ENCODE measurements at regions not wholly inside any gene's neighbourhood (a gene's known extent, or its start where the extent isn't known, plus 50 kb on each side); places are given as distances from the start of the nearest gene placed in this dataset.

DNA sequence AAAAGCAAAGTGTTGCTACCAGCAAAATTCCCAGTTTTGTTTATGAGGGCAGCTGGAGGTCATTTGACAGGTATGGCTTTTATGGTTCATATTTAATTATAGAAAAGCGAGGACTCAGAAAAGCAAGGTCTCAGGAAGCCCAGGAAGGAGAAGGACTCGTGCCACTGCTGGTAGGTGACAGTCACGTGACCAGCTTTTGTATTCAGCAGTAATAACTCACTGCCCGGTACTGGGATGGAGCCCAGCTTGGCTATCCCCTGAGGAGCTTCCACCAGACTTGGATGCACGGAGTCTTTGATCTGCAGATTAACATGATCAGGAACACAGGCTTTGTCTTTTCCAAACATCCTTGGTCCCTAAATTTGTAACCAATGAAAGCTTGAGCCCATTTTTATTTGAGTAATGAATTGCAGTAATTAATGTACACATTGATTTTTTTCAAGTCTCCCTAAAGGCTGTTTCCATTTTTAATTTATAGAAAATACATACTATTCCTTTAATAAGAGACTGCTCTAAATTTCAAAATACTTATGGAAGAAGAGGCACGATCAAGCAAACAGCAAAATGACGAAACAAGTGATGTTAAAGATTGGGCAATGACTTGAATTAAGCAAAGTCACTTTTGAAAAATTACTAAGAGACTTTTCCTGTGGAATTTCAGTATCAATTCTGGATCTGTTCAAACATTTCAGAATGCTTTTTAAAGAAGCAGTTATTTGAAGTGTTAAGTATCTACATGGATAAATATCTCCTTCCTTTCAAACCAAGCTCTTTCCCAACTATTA is 251.7 kb upstream of the HNRNPA3 start:
- Mint-ChIP-seq H3K4me1 (no peaks in the 10 kb centered on the region), H3K36me3 (ENCODE audit: low read depth) (peaks cover 4% of the 10 kb centered on the region), H3K27me3 (peaks cover 58% of the 10 kb centered on the region), H3K4me3 (no peak overlapping the region), H3K27ac (no peak overlapping the region)
- DNase-seq: no peak
- no peak for ATAC-seq
- no peaks in the 10 kb centered on the region for H3K9me3 ChIP-seq (ENCODE audit: control insufficient read depth, low read length, poor library complexity, severe bottlenecking)

DNA sequence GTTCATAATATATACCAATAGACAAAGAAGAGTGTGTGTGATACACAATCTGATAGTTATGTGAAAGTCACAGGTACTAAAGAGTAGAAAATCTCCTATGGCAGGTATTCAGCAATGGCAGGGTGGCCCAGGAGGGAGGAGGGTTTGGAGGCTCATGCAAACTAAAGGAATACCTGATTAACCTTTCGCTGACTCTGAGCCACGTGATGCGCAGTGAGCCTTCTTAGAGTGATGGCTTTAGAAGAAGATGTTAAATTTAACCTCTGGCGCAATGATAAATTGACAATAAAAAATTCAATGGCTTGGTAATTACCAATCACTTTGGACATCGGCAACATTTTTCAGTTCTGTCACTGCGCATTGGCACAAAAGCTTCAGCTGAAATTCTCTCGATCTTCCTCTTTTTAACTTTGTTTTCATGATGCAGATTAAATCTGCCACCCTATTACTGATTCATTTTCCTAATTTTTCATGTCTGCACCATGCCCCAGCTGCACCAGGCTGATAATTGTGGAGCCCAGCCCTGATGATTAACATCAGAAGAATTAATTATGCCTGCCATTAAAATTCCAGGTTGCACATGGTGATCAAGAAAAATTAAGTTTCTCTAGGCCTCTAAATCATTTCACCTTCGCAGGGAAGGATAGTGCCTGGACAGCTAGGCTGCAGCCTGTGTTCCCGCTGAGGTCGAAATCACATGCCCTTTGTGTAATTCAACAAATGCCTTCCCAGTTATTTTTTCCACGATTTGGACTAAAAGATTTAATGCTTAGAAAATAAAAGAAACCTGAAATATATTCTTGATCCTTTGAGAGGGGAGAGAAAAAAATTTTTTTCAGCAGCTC is 250.6 kb upstream of the HNRNPA3 start:
- Mint-ChIP-seq H3K36me3 (ENCODE audit: low read depth) (peaks cover 4% of the 10 kb centered on the region), H3K4me3 (no peak overlapping the region), H3K27ac (no peak overlapping the region), H3K4me1 (no peaks in the 10 kb centered on the region), H3K27me3 (peaks cover 61% of the 10 kb centered on the region)
- ATAC-seq: no peak
- no peak for DNase-seq
- H3K9me3 ChIP-seq (ENCODE audit: control insufficient read depth, low read length, poor library complexity, severe bottlenecking): no peaks in the 10 kb centered on the region

DNA sequence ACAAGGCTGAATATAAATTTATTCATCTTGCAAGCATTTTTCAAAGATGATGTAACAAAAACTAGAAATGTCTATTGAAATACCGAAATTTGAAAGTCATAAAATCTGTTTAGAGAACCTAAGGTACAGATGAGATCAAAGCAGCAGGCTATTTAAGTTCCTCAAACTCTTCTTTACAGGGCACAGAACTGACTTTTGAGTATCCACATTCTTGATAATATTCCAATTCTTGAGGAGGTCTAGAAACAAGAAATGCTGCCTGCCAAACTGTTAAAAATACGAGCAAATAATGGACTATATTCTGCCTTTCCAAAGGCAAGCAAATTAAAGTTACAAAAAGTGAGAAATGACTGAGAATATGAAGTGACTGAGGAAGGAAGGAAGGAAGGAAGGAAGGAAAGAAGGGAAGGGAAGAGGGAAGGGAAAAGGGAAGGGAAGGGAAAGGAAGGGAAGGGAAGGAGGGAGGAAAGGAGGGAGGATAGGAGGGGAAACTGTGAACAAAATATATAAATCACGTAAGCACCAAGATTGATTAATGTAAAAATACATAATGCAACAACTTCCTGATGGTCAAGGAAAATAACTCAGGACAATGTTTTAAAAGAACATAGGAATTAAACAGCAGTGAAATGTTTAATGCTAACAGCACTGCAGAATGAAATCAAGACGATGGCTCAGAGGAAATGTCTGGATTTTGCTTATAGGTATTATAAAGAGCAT is 248.9 kb upstream of the HNRNPA3 start:
- H3K4me1 Mint-ChIP-seq: no peaks in the 10 kb centered on the region
- ATAC-seq (no peak), DNase-seq (no peak)
- no peak overlapping the region for H3K27ac Mint-ChIP-seq
- H3K9me3 ChIP-seq (ENCODE audit: control insufficient read depth, low read length, poor library complexity, severe bottlenecking): no peaks in the 10 kb centered on the region
- H3K36me3 Mint-ChIP-seq (ENCODE audit: low read depth): peaks cover 4% of the 10 kb centered on the region
- H3K27me3 Mint-ChIP-seq: peaks cover 51% of the 10 kb centered on the region
- H3K4me3 Mint-ChIP-seq: no peak overlapping the region

DNA sequence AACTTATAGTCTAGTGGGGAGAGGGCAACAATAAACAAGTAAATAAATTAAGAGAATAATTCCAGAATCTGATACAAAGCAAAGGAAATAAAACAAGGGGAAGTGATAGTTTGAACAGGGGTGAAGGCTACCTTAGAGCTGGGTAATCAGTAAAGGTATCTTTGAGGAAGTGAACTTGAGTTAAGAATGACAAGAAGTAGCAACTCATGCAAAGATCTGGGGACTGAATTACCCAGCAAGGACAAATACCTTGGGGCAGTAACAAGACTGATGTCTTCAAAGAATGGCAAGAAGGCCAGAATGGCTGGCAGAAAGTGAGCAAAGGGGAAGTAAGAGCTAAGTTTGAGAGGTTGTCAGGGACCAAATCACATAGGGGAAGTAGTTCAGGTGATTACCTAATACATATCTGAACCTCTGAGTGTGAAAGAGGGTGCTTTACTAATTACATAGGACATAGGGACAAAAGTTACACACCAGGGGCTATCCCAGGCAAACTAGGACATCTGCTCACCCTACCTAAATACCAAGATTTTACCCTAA is 244.6 kb upstream of the HNRNPA3 start:
- Mint-ChIP-seq H3K4me1 (no peaks in the 10 kb centered on the region), H3K36me3 (ENCODE audit: low read depth) (no peaks in the 10 kb centered on the region), H3K4me3 (no peak overlapping the region), H3K27ac (no peak overlapping the region), H3K27me3 (peaks cover 25% of the 10 kb centered on the region)
- ATAC-seq (no peak), DNase-seq (no peak)
- H3K9me3 ChIP-seq (ENCODE audit: control insufficient read depth, low read length, poor library complexity, severe bottlenecking): no peaks in the 10 kb centered on the region

DNA sequence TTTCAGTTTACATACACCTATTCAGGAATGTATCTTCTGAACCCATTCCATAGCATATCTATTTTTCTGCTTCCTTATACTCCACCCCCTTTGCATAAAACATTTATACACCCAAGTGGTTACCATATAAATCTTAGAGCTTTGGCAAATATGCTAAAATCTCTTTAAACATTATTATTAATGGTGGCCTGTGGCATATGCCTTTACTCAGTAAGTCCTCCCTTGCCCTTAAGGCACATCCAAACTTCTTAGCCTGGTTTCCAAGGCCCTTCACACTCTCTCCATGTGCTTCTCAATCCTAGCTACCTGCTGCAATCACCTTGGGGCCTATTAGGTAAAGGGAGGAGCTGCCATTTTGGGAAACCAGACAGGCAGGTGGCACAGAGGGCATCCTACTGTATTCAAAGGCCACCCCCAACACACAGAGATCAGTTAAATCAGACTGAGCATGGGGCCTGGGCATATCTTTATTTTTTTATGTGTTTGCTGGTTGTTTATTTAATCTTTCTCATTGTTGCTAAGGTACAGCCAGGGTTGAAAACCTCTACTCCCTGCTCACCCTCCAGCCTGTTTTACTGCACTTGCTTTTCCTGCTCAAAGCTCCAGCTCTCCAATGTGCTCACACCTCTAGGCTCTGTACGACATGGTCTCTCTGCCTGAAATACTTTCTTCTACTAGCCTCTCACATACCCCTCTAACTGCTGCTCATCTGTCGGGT is 242.8 kb upstream of the HNRNPA3 start:
- ATAC-seq (no peak), DNase-seq (no peak)
- no peaks in the 10 kb centered on the region for H3K9me3 ChIP-seq (ENCODE audit: control insufficient read depth, low read length, poor library complexity, severe bottlenecking)
- peaks cover 23% of the 10 kb centered on the region for H3K27me3 Mint-ChIP-seq
- H3K36me3 Mint-ChIP-seq (ENCODE audit: low read depth): peaks cover 3% of the 10 kb centered on the region
- H3K4me3 Mint-ChIP-seq: no peak overlapping the region
- H3K4me1 Mint-ChIP-seq: no peaks in the 10 kb centered on the region
- H3K27ac Mint-ChIP-seq: no peak overlapping the region

DNA sequence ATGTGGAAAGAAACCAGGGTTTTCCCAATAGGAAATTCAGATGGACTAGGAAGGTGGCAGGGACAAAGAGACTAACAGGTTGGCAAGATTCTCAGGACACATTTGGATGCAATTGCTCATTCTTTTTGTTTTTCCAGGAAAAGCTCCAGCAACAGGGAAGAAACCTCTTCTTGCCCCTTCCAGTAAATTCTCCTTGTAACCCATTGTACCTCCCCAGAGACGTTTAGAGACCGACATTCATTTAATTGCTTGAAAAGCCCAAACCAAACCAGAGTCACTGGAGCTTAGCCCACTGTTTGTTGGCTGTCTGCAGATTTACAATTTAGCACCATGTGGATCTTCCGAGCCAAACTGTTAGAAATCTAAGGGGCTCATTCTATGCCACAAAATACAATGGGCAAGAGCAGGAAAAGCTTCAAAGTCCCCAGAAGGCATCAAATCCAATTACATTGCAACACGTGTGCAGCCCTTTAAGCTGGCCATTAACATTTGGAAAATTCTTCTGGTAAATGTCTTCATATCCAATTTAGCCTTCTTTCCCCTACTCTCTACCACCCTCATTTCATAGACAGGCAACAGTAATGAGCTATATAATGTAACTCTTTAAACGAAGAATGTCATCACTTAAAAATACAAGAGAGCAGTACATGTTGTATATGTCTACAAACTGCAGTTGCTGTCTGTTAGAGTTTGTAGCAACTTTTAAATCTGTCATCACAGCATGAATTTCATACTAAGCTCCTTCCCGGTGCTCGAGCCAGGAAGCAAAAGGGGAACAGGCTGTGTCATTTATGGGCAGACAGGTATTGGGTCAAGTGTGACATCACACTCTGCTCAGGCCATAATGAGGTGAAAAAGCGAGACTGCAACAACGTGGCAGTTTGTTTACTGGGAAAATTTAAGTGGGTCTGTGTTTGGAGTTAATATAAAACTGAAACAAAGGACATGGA is 235.6 kb upstream of the HNRNPA3 start:
- no peaks in the 10 kb centered on the region for H3K4me1 Mint-ChIP-seq
- H3K4me3 Mint-ChIP-seq: no peak overlapping the region
- peaks cover 5% of the 10 kb centered on the region for H3K36me3 Mint-ChIP-seq (ENCODE audit: low read depth)
- H3K27ac Mint-ChIP-seq: no peak overlapping the region
- DNase-seq (no peak), ATAC-seq (no peak)
- H3K27me3 Mint-ChIP-seq: peaks cover 24% of the 10 kb centered on the region
- no peaks in the 10 kb centered on the region for H3K9me3 ChIP-seq (ENCODE audit: control insufficient read depth, low read length, poor library complexity, severe bottlenecking)

DNA sequence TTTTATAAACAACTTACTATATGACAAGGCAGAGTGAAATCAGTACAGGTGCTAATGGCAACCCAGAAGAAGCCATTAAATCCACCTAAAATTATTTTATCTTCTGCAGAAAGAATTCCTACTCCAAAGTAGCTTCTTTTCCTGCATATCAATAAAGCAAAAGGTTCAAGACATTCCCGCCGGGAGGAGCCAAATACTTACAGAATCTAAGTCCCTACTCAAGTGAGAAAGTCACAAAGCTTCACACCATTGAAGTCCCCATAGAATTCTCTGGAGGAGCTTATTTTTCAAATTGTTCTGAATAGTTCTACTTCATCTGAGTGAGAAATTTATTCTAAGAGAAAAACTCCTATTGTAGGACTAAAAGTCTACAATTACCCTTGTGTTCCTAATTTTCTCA is 233.7 kb upstream of the HNRNPA3 start:
- H3K4me3 Mint-ChIP-seq: no peak overlapping the region
- ATAC-seq (no peak), DNase-seq (no peak)
- H3K36me3 Mint-ChIP-seq (ENCODE audit: low read depth): peaks cover 2% of the 10 kb centered on the region
- peaks cover 16% of the 10 kb centered on the region for H3K27me3 Mint-ChIP-seq
- no peak overlapping the region for H3K27ac Mint-ChIP-seq
- H3K9me3 ChIP-seq (ENCODE audit: control insufficient read depth, low read length, poor library complexity, severe bottlenecking): no peaks in the 10 kb centered on the region
- no peaks in the 10 kb centered on the region for H3K4me1 Mint-ChIP-seq

DNA sequence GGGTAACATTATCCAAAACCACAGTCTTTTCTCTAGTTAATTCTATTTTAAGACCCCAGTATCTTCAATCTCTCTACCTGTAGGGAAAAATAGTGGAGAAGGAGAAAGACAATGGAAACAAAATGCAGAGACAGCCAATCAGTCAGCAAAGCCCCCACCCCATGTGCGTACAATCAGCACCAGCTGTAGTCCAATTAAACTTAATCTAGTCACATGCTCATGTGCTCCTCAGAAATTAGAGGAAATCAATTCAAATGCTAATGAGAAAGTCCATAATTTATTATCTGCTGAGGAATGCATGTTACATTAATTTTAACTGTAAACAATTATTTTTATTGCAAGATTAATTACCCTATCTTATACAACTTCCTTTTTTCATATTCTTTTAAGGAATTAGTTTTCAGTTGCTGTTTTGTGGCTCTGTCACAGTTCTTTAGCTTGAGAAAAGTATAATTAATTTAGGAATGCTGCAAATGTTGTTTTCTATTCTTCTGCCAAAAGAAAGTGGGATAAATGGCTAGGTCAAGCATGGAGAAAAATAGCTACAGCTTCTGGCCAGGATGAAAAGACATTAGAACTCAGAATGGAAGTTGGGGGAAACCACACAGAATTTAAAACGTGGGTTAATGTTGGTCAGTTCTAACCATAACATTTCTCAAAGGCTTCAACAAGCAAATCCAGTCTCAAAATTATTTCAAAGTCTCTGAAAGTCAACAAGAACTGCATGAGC is 232.4 kb upstream of the HNRNPA3 start:
- peaks cover 15% of the 10 kb centered on the region for H3K27me3 Mint-ChIP-seq
- H3K36me3 Mint-ChIP-seq (ENCODE audit: low read depth): peaks cover 2% of the 10 kb centered on the region

DNA sequence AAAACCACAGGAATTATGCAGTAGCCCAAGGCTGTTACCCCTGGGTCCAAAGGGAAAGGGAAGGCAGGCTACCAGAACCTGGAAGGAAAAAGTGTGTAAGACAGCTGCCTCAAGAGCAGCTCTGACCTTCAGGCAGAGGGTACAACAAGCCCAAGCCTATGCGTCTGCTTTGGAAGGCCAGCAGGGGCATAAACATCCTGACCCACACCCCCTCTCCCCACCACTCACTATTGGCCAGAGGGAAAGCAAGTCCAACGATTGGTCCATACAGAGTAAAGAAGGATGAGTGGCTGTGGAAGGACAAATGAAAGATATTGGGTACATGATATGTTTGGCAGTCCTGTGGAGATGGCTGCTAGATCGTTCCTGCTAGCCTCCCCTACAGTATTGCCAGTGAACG is 227.6 kb upstream of the HNRNPA3 start:
- Mint-ChIP-seq H3K27me3 (peaks cover 44% of the 10 kb centered on the region), H3K4me3 (no peak overlapping the region), H3K27ac (no peak overlapping the region), H3K4me1 (no peaks in the 10 kb centered on the region), H3K36me3 (ENCODE audit: low read depth) (no peaks in the 10 kb centered on the region)
- H3K9me3 ChIP-seq (ENCODE audit: control insufficient read depth, low read length, poor library complexity, severe bottlenecking): no peaks in the 10 kb centered on the region
- ATAC-seq (no peak), DNase-seq (no peak)

More for the DNA sequence above, 232.4 kb upstream of the HNRNPA3 start:
- Mint-ChIP-seq H3K4me1 (no peaks in the 10 kb centered on the region), H3K27ac (no peak overlapping the region), H3K4me3 (no peak overlapping the region)
- H3K9me3 ChIP-seq (ENCODE audit: control insufficient read depth, low read length, poor library complexity, severe bottlenecking): no peaks in the 10 kb centered on the region
- no peak for ATAC-seq
- no peak for DNase-seq

DNA sequence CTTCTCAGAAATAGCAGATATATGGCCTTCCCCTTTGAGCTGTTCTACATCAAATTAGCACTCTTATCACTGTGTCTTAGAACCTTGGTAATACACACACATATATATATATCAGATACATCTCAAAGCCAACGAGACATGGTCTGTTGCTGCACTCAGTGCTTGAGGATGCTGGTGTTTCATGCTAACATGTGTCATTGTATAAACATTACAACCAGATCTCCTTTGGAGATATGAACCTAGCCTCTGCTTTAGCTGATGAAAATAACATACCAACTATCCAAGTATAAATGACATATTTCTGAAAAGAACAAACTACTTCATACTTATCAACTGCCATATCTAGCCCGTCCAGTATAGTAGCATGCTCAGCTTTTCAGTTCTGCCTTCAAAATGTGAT is 226.7 kb upstream of the HNRNPA3 start:
- ATAC-seq: no peak
- Mint-ChIP-seq H3K4me3 (no peak overlapping the region), H3K27me3 (peaks cover 48% of the 10 kb centered on the region), H3K4me1 (no peaks in the 10 kb centered on the region), H3K27ac (no peak overlapping the region), H3K36me3 (ENCODE audit: low read depth) (no peaks in the 10 kb centered on the region)
- no peaks in the 10 kb centered on the region for H3K9me3 ChIP-seq (ENCODE audit: control insufficient read depth, low read length, poor library complexity, severe bottlenecking)
- no peak for DNase-seq

DNA sequence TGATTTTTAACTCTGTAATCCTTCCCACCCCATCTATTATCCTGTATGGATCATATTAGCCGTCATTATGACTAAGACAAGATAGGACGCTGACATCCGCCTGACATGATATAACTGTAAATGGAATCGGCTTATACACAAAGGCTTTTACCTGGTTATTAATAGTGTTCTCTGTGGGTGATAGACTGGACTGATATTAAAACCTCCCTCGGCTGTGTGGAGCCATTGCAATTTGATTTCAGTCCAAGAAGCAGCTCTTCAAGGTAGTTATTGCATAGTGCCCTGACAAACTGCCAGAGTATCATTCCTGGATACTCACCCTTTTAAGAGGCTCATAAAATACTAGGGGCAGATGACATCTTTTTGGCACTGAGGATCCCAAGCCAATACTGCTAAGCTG is 226.1 kb upstream of the HNRNPA3 start:
- Mint-ChIP-seq H3K27ac (no peak overlapping the region), H3K27me3 (peaks cover 48% of the 10 kb centered on the region), H3K4me1 (no peaks in the 10 kb centered on the region), H3K36me3 (ENCODE audit: low read depth) (no peaks in the 10 kb centered on the region), H3K4me3 (no peak overlapping the region)
- no peak for DNase-seq
- H3K9me3 ChIP-seq (ENCODE audit: control insufficient read depth, low read length, poor library complexity, severe bottlenecking): no peaks in the 10 kb centered on the region
- no peak for ATAC-seq
